ENCODE measurements at regions not wholly inside any gene's neighbourhood (a gene's known extent, or its start where the extent isn't known, plus 50 kb on each side); places are given as distances from the start of the nearest gene placed in this dataset.

- TF ChIP-seq CTCF (IDR thresholded peaks at IDR 0.05) (no peak), EP300 (IDR thresholded peaks at IDR 0.05) (no peak), POLR2AphosphoS5 (IDR thresholded peaks at IDR 0.05) (no peak)
Measured at GRCh38 chr10:106320876-106321275, 843.6 kb downstream of the SORCS1 start.
